OCI-LY1 (cell line): ENCODE measurements at regions not wholly inside any gene's neighbourhood (a gene's known extent, or its start where the extent isn't known, plus 50 kb on each side); places are given as distances from the start of the nearest gene placed in this dataset.

Source experiments
- EZH2 ChIP-seq: fragments of 200-600 bp; sonication (generic), shearing (Covaris generic); IDR thresholded peaks from 2 replicates; pipeline ENCODE4 v1.8.0; 2017; ENCODE audit warnings: borderline replicate concordance, mixed run types, mild to moderate bottlenecking, antibody characterized with exemption, low read length, moderate library complexity, mixed read lengths
- TF ChIP-seq, protein P1 (sequence below): fragments of 200-600 bp; sonication (generic), shearing (Covaris generic); IDR thresholded peaks from 2 replicates; pipeline ENCODE4 v1.5.1; 2017; ENCODE audit warnings: mild to moderate bottlenecking, antibody characterized with exemption, low read length, moderate library complexity, mixed read lengths

DNA sequence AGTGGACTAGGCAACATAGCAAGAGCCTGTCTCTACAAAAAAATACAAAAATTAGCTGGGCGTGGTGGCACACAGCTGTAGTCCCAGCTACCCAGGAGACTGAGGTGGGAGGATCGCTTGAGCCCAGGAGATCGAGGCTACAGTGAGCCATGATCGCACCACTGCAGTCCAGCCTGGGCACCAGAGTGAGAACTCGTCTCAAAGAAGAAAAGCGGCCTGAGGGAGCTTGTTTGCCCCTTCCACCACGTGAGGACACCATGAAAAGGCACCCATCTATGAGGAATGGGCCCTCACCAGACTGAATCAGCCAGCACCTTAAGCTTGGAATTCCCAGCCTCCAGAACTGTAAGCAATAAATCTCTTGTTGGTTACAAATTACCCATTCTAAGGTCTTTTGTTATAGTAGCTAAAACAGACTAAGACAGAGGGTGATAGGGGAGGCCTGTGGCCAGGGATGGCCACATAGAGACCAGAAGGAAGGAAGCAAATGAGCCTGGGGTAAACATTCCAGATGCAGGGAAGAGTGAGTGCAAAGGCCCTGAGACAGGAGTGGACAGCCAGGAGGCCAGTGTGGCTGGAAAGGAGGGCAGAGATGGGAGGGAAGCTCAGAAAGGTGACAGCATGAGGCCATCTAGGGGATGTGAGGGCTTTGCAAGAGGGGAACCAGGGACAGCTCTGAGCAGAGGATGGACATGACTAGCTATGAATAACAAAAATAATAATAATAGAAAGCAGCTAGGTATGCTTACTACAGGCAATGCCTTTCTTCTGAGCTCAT is 120.1 kb downstream of the MATN1 start:
- TF ChIP-seq EZH2 = no peak
- TF ChIP-seq, protein P1, sequence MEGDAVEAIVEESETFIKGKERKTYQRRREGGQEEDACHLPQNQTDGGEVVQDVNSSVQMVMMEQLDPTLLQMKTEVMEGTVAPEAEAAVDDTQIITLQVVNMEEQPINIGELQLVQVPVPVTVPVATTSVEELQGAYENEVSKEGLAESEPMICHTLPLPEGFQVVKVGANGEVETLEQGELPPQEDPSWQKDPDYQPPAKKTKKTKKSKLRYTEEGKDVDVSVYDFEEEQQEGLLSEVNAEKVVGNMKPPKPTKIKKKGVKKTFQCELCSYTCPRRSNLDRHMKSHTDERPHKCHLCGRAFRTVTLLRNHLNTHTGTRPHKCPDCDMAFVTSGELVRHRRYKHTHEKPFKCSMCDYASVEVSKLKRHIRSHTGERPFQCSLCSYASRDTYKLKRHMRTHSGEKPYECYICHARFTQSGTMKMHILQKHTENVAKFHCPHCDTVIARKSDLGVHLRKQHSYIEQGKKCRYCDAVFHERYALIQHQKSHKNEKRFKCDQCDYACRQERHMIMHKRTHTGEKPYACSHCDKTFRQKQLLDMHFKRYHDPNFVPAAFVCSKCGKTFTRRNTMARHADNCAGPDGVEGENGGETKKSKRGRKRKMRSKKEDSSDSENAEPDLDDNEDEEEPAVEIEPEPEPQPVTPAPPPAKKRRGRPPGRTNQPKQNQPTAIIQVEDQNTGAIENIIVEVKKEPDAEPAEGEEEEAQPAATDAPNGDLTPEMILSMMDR = no peak
